ENCODE measurements at regions not wholly inside any gene's neighbourhood (a gene's known extent, or its start where the extent isn't known, plus 50 kb on each side); places are given as distances from the start of the nearest gene placed in this dataset.

- no TSS peak for BruUV-seq (replicated peaks)
- no peak for TF ChIP-seq ZFX (IDR thresholded peaks at IDR 0.05)
- no peak for TF ChIP-seq REST (IDR thresholded peaks at IDR 0.05; ENCODE audit: low read depth)
- TF ChIP-seq MAX (IDR thresholded peaks at IDR 0.05): no peak
- no peak for TF ChIP-seq ELF1 (IDR thresholded peaks at IDR 0.05; ENCODE audit: borderline replicate concordance, low read depth)
- no peak for TF ChIP-seq CTCF (IDR thresholded peaks at IDR 0.05 in 2 of 3, conservative IDR thresholded peaks at IDR 0.05 in 1 of 3; ENCODE audit: borderline replicate concordance in 1 of 3, insufficient read depth in 1 of 3, low read depth in 2 of 3, low read length in 2 of 3)
- TF ChIP-seq POLR2AphosphoS5 (IDR thresholded peaks at IDR 0.05; ENCODE audit: low read depth, low read length): no peak
- TF ChIP-seq TCF7L2 (IDR thresholded peaks at IDR 0.05; ENCODE audit: borderline replicate concordance, extremely low read depth, insufficient read depth, insufficient read length): no peak
- no peaks in the 10 kb centered on the region for H3K9me3 ChIP-seq (ENCODE audit: control insufficient read depth in 1 of 2, insufficient read depth in 1 of 2, low read depth in 1 of 2, low read length in 2 of 2)
- H3K9ac ChIP-seq (ENCODE audit: low read length): no peak overlapping the region
- no peak overlapping the region for H2AFZ ChIP-seq (ENCODE audit: low read depth, low read length, poor library complexity, severe bottlenecking)
- no peaks in the 10 kb centered on the region for H4K20me1 ChIP-seq (ENCODE audit: insufficient read depth)
- no peak overlapping the region for H3K27ac ChIP-seq (ENCODE audit: low read depth, low read length)
- ATAC-seq: no peak
- ChIA-PET RAD21 (ENCODE audit: low non-redundant PET in 1 of 2, low total read pairs in 2 of 2, uncharacterized antibody in 2 of 2, unreplicated experiment in 2 of 2) (no interaction called here), POLR2A (no interaction called here), CTCF (no interaction called here)
- no peaks in the 10 kb centered on the region for H3K36me3 ChIP-seq (ENCODE audit: control insufficient read depth in 1 of 2, insufficient read depth in 2 of 2, low read length in 2 of 2)
- H3K79me2 ChIP-seq (ENCODE audit: insufficient read depth, low read length): no peaks in the 10 kb centered on the region
- intact Hi-C loops (cut with micrococcal nuclease): no loop called here
- no peak overlapping the region for H3K4me2 ChIP-seq (ENCODE audit: low read length)
- peaks cover 0 to 7% of the 10 kb centered on the region in 2 experiments; a peak in 2 of 4 replicates for H3K4me1 ChIP-seq (ENCODE audit: control insufficient read depth in 1 of 2, insufficient read depth in 2 of 2, low read length in 2 of 2)
- H3K9me2 ChIP-seq (ENCODE audit: insufficient read depth): no peaks in the 10 kb centered on the region
- DNase-seq (ENCODE audit: low read depth, low spot score): no peak
- H3K4me3 ChIP-seq (replicated peaks in 1 of 2; ENCODE audit: low read depth in 1 of 2, low read length in 2 of 2): no peak overlapping the region
- H3K27me3 ChIP-seq (ENCODE audit: insufficient read depth, low read length): no peaks in the 10 kb centered on the region
These were observed 123.9 kb upstream of the DUSP10 start for GRCh38 chr1:221865808-221866207.

Measured in HCT116 (cell line).